Stimulated activated CD4-positive, alpha-beta T cell treated with anti-CD3 and anti-CD28 coated beads, Interleukin-2, amount 100 ng/mL, for 48 hours (primary cell): ENCODE measurements at regions not wholly inside any gene's neighbourhood (a gene's known extent, or its start where the extent isn't known, plus 50 kb on each side); places are given as distances from the start of the nearest gene placed in this dataset.
"Not testable (repeated sequence)": the region's sequence is repeated elsewhere in the genome, so short reads cannot be mapped to it uniquely, and the experiment has no call there.

Experiments
- DNase-seq, 2 donors: peaks; one replicate each; pipeline ENCODE4 v3.0.0-alpha.2; 2020

DNA sequence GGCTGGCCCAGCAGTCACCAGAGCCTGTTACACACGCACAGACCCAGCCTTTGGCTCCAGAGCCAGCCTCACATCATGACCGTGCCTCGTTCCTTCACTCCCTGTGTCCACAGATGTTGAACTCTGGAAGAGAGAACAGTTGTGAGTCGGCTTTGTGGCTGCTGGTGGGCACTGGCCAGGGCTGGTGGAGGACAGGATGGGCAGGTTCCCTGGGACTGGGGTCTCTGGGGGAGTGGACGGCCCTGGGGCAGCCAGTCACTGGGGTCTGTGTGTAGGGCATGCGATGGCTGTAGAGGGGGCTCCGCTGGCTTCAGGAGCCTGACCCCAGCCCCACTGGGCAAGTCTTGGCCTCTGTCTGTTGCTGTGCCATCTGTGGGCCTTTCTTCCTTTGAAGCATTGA lies 1070.1 kb downstream of the BRD1 start:
- DNase-seq: no peak

DNA sequence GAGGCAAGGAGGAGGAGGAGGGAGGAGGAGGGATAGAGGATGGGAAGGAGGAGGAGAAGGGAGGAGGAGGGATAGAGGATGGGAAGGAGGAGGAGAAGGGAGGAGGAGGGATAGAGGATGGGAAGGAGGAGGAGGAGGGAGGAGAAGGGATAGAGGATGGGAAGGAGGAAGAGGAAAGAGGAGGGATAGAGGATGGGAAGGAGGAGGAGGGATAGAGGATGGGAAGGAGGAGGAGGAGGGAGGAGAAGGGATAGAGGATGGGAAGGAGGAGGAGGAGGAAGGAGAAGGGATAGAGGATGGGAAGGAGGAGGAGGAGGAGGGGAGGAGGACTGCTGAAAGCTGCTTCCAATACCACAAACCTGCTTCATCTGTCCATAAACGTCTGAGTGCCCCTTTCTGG lies 1070.5 kb downstream of the BRD1 start:
- not testable (repeated sequence) for DNase-seq

DNA sequence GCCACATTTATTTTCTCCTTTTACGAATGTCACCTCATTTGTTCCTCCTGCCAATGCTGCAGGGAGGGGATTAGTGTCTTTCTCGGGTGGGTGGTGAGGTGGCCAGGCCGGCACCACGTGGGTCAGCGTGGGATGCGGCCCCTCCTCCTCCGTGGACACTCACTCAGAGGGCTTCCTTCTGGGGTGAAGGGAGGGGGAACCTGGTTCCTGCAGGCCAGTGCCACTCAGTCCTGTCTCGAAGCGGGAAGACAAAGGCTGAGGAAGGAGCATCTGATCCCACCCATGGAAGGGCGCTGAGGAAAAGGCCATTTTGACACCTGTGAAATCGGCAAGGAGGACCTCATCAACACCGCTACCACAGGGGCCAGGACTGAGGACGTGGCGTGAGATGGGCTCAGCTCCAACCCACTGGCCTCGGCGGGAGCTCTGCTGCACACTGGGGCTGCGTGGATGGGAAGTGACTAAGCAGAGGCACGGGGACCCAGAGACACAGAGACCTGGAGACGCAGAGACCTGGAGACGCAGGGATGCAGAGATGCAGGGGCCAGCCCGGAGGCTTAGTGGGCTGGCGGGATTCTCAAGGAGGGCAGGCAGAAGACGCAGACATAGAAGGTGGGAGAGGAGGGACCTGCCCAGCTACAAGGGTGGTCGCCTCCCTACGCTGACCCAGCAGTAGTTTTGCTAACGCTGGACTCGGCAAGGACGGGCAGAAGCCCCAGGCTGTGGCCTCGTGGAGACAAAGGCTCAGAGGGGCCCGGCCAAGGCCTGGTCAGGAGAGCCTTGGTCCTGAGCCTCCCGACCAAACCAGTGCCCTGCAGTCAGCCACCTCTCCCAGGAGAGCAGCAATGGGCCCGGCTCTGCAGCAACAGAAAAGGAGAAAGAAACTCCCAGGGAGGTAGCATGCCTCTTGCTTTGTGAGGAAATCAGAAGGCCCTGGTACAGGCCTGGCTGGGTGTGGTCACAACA lies 1071.2 kb downstream of the BRD1 start:
- DNase-seq: no peak

DNA sequence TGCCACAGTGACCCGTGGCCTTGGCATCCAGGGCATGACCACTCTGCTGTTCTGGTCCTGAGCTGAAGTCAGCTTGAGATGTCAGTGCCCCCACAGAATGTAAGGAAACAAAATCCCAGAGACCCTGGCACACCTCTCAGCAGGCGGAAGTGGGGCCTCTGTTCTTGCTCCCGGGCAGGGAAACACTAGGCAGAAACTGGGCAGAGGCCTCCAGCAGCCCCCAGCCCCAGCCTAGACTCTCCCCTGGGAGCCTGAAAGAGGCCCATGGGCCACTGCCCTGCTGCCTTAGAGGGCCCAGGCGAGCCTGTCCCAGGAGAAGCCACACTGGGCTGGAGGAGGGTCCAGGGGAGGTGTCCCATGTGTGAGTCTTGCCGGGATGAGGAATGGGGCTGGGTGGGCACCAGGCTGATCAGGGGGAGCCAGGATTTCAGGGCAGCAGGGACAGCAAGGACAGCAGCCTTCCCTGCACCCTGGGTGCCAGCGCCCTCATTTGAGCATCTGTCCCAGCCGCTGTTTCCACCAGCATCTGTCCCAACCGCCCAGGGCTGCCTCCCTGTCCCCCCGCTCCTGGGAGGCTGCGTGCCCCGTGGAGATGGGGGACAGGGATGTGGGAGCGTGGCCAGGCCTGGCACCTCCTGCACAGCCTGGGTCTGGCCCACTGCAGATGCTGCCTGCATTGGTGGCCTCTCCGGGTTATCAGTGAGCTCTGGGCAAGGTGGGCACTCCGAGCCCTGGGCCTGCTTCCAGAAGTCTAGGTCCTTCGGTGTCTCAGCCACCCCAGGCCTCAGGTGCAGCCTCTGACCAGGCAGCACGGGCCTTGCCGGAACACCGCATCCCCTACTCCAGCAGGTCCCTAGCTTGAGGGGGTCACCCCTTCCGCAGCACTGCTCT lies 1072.4 kb downstream of the BRD1 start:
- DNase-seq: no peak

DNA sequence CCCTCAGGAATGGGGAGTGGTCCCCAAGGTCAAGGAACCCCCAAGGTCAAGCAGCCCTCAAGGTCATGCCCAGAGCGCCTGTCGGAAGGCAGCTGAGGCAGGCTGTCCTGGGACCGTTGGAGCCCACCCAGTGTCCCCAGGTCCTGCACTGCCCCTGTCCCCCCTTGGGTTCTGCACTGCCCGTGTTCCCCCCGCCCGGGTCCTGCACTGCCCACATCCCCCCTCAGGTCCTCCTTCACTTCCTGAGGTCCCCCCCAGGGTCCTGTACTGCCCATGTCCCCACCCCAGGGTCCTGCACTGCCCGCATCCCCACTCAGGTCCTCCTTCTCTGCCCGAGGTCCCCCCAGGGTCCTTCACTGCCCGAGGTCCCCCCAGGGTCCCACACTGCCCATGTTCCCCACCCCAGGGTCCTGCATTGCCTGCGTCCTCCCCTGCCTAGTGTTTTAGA lies 1073.0 kb downstream of the BRD1 start:
- DNase-seq: no peak

DNA sequence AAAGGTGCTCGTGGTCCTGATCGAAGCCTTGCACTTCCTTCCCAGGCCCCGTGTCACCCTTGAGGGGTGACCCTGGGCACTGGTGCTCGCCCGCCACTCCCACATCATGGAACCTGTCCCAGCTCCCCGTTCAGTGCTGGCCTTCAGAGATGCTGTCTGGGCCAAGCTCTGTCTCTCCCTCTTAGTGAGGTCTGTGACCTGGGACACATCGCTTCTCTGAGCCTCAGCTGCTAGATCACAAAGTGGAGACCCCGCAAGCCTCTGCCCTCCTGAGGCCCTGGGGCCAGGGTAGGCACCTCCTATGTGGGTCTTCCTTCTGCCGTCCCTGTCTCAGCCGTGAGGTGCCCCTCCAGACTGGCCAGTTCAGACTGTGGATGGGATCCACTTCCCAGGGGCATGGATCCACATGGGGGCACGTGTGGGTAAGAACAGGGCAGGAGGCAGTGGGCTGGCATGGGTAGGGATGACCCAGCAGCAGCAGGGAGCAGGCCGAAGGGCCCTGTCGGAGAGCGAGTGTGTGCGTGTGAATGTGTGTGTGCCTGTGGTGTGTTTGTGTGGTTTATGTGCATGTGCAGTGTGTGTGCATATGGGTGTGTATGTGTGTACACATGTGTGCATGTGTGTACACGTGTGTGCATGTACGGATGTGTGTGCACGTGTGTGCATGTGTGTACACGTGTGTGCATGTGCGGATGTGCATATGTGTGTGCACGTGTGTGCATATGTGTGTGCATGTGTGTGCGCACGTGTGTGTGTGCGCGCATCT lies 1073.7 kb downstream of the BRD1 start:
- DNase-seq: no peak

DNA sequence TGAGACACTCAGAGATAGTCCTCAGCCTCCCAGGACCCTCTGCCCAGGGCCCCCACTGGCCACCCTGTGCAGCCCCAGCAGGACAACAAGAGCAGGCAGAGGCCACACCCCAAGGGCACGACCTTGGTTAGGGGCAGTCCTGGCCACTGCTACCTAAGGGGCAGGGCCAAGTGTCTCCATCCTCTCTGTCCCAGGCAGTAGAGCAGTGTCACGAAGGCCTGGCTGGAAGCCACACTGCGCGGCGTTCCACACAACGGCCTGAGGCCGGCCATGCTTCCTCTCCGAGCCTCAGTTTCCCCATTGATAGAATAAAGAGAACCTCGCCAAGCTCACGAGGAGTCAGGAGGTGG lies 1074.3 kb downstream of the BRD1 start:
- DNase-seq: no peak

DNA sequence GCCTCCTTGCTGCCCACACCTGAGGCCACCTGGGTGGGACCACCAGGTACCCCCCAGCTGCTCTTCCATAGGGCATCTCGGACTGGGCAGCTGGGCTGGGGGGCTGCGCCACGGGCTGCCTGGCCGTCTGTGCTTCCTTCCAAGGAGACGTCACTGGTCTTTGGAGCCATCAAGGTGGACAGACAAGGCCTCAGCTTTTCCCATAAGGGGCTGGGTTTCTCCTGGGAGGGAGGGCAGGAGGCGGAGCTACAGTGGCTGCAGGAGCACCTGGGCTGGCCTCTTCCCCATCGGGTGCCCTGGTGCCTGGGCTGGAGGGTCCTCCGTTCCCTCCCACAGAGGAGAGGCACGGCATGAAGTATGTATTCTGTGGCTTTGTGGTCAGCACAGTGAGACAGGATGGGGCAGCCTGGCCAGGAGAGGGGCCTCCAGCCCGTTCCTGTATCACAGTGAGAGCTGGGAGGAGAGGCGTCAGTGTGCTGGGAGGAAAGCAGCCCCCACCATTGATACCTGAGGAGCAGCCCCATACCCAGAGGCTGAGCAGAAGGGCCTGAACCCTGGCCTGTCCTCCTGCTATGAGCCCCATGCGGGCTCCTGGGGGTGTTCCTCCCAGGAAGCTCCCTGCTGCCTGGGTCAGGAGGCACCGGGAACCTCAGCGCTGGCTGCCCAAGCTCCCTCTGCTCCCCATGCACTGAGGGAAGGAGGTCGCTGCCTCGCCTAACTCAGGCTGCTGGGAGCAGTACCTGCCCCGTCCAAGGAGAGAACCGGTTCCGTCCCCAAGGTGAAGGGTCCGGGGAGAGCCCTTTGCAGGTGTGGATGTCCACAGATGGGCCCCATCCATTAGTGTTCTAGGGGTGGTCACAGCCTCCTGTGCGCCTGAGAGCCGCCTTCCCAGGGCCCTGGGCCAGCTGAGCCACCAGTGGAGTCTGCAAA lies 1075.0 kb downstream of the BRD1 start:
- no peak for DNase-seq

DNA sequence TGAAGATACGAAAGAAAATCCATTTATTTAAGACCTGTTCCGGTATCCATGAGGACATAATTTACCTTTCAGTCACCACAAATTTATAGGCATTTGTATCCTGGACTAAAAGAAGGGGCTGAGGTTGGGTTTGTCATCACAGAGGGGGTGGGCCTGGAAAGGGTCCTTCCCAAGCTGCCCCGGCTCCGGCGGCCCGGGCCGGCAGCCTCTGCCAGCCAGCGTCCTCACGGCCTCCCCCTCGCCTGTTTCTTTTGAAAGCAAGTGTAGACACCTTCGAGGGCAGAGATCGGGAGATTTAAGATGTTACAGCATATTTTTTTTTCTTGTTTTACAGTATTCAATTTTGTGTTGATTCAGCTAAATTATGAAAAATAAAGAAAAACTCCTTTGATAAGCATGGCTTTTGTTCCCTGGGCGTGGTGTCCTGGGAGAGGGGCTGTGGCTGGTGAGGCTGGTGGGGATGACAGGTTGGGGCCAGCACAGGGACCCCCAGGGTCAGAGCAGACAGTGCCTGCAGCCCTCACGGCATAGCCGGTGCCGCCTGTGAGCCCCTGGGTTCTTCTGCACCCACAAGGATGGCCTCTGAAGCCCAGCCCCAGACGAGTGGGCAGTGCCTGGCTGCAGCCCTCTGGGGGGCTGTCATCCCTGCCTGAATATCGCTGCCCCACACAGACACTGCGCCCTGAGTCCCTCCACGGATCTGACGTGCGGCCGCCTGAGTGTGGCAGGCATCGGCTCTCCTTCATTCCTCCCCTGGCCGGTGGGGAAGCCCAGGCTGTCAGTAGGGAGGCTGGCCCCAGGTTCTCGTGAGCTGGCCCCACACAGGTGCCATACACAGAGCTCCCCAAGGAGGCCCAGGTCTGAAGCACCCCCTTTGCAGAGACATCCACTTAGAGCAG lies 1075.9 kb downstream of the BRD1 start:
- DNase-seq: no peak

DNA sequence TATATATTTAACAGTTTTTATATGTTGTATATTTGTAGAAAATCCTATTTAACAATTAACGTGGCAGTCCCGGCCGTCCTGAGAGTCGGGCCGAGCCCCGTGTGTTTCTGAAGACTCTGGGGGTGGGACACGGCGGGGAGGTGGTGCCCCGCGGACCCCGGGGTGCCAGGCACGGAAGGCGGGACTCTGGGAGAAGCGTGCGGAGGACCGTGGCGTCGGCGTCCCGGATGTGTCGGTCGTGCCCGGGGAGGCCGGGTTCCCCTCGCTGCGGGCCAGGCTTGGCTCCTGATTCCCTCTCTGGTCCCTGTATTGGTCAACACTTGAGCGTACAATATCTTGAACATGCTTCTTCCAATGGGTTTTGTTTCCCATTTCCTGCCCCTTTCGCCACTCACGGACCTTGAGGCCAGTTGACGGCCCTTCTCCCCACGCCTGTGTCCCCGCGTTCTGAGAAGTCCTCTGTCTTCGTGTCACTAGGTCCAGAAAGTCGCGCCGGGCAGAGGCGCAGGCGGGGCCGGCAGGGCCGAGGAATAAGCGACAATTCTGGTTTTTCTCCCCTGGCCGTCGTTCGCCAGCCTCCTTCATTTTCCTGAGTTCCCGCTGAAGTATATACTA lies 1076.7 kb downstream of the BRD1 start:
- DNase-seq: no peak

DNA sequence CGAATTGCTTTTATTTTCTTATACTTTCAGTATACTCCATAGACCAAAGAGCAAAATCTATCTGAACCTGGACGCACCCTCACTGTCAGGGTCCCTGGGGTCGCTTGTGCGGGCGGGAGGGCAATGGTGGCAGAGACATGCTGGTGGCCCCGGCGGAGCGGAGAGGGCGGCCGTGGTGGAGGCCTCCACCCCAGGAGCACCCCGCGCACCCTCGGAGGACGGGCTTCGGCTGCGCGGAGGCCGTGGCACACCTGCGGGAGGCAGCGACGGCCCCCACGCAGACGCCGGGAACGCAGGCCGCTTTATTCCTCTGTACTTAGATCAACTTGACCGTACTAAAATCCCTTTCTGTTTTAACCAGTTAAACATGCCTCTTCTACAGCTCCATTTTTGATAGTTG lies 1077.4 kb downstream of the BRD1 start:
- DNase-seq: no peak

DNA sequence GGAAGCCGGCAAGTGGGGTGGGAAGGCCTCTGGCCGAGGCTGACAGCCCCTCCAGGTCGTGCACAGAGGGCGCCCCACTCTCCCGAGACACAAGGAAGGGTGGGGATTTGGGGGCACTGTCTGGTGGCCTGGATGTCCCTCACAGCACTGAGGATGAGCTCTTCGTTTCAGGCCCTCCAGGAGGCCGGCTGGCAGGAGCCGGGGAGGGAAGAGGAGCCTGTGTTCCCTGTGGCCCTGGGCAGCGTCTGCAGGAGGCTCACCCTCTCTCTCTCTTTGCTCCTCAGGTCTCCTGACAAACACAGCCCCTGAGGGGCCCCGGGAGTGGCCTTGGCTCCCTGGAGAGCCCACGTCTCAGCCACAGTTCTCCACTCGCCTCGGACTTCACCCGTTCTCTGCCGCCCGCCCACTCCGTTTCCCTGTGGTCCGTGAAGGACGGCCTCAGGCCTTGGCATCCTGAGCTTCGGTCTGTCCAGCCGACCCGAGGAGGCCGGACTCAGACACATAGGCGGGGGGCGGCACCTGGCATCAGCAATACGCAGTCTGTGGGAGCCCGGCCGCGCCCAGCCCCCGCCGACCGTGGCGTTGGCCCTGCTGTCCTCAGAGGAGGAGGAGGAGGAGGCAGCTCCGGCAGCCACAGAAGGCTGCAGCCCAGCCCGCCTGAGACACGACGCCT lies 1078.0 kb downstream of the BRD1 start:
- DNase-seq: no peak

DNA sequence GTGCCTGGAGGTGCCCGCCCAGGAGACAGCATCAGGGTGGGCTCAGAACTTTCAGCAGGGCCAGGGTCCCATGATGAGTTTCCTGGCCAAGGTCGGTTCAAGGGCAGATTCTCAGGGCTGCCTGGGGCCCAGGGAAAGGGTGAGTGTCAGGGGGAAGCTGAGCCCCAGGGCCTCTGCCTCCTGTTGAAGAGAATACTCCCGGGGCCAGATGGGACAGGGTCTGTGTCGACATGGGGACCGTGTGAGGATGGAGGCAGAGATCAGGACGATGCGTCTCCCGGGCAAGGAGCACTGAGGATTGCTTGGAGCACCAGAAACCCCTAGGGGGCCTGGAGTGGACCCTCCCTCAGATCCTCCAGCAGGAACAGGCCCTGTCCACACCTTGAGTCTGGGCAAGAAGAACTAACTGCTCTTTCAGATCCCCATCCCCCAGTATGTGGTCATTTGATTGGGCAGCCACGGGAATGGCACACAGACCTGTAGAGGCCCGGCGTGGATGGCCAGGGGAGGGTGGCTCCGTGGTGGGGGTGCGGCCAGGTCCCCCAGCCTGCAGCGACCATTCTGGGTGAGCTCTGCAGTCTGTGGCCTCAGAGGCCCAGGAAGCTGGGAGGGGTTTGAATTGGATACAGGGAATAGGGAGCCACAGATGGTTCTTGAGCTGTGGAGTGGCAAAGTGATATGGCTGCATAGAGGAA lies 1078.7 kb downstream of the BRD1 start:
- DNase-seq: no peak

DNA sequence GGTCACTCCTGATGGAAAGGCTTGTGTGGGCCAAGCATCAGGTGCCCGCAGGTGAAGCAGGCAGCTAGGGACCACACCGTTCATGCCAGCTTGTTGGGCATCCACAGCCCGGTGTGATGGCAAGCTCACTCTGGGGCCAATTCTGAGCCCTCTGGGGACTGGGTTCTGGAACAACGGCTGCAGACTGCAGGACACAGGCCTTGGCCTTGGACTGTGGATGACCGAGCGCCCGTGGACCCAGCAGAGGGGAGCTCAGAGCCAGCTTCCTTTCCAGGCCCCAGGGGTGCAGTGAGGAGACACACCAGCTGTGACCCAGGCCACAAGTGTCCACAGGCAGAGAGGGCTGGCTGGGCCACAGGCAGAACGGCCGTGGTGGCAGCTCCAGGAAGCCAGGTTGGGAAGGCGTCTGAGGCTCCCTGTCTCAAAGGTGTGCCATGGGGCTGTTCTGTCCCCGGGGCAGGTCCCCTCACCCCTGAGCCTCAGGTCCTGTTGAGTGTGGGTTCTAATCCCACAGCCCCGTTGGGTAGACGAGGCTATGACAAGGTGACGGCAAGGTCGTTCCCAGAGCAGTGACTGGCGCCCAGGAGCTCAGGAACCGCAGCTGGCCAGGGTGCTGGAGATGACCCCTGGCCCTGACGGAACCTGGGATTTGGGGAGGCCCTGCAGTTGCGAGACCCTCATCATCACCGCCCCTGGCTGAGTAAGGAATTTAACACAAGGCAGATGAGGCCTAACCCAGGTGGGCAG lies 1079.4 kb downstream of the BRD1 start:
- DNase-seq: no peak

DNA sequence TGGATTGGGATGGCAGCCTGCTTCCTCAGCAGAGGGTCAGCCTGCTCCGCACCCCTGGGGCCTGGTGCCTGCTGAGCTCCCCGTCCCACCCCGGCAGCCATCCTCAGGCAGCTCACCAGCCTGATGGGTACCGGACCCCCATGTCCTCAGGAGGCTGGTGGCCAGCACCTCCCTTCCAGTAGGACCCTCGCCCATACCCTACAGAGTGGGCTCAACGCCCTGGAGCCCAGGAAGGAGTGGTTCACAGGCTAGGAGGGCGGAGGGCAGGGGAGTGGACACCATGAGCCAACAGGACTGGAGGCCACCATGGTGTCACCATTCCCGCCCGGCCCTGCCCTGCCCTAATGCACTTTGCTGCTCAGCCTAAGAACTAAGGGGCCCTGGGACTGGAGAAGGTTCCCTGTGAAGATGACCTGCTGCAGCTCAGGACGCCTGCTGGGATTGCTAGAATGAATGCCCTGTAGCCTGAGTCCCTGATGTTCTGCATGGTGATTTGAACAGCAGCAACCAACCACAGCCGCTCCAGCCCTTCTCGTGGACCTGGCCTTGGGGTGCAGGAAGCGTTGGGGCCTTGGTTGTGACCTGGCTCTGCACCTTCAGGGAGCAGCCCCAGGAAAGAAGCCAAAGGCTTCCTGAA lies 1080.8 kb downstream of the BRD1 start:
- DNase-seq: no peak

DNA sequence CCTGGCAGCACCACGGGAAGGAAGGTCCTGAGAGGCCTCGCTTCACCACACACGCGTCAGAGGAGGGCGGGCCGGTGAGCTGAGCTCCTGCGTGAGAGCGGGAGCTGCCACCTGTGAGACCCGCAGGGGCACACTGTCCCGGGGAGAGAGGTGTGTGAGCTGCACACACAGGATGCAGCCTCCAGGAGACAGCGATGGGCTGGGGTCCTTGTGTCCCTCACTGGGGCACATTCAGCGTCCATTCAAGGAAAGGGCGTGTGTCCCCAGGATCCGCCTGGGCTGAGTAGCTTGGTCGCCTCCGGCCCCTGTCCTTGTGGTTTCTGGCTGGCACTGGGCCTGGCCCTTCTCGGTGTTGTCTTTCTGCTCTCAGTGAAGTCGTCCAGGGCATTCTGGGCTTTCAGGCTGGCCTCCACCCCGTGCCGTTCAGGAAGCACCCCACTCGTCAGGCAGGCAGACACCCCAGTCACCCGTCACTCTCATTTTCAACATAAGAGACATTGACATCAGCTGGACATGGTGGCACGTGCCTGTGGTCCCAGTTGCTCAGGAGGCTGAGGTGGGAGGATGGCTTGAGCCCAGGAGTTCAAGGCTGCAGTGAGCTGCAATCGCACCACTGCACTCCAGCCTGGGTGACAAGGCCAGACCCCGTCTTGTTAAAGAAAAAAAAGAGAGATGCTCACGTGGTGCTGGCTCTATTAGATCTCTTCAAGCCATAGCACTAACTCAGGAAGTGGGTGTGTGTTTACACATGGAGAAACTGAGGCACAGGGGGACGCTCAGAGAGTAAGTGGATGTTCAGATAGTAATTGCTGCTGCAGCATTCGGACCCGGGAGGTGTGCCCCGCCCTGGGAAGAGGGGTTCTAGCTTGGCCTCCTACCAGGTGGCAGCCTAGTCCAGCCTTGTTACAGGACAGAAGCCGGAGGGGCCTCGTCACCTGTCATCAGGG lies 1081.6 kb downstream of the BRD1 start:
- no peak for DNase-seq
